ENCODE measurements at regions not wholly inside any gene's neighbourhood (a gene's known extent, or its start where the extent isn't known, plus 50 kb on each side); places are given as distances from the start of the nearest gene placed in this dataset.

GRCh38 chr12:30806989-30807694, 52.4 kb upstream of the CAPRIN2 start:
- Histone ChIP-seq H3K4me3 (ENCODE audit: low read depth in 1 of 2, low read length in 2 of 2) (no peak overlapping the region), H3K27me3 (ENCODE audit: control insufficient read depth in 1 of 2, insufficient read depth in 2 of 2, low read length in 2 of 2) (no peaks in the 10 kb centered on the region), H3K36me3 (ENCODE audit: control insufficient read depth in 2 of 2, insufficient read depth in 2 of 2, low read length in 1 of 2) (no peaks in the 10 kb centered on the region), H3K4me1 (ENCODE audit: control insufficient read depth in 2 of 2, insufficient read depth in 2 of 2, low read length in 1 of 2) (peaks cover 0 to 2% of the 10 kb centered on the region in 2 donors), H3K27ac (ENCODE audit: low read depth in 2 of 2, low read length in 1 of 2) (no peak overlapping the region), H3K9me3 (ENCODE audit: control insufficient read depth in 2 of 2, insufficient read depth in 1 of 2, low read depth in 1 of 2, low read length in 1 of 2) (no peaks in the 10 kb centered on the region)
- WGBS, 2 donors: 55 to 58% methylated on average over 7 of the region's 7 CpGs

- no peaks in the 10 kb centered on the region for H3K36me3 ChIP-seq (ENCODE audit: control insufficient read depth in 2 of 2, insufficient read depth in 2 of 2, low read length in 1 of 2)
- H3K27me3 ChIP-seq (ENCODE audit: control insufficient read depth in 1 of 2, insufficient read depth in 2 of 2, low read length in 2 of 2): no peaks in the 10 kb centered on the region
- no peak overlapping the region for H3K4me3 ChIP-seq (ENCODE audit: low read depth in 1 of 2, low read length in 2 of 2)
- WGBS, 2 donors: 55 to 67% methylated on average over 1 of the region's 1 CpG
- H3K9me3 ChIP-seq (ENCODE audit: control insufficient read depth in 2 of 2, insufficient read depth in 1 of 2, low read depth in 1 of 2, low read length in 1 of 2): no peaks in the 10 kb centered on the region
- H3K4me1 ChIP-seq (ENCODE audit: control insufficient read depth in 2 of 2, insufficient read depth in 2 of 2, low read length in 1 of 2): peaks cover 0 to 2% of the 10 kb centered on the region in 2 donors
- no peak overlapping the region for H3K27ac ChIP-seq (ENCODE audit: low read depth in 2 of 2, low read length in 1 of 2)
These were observed 51.2 kb upstream of the CAPRIN2 start for GRCh38 chr12:30805959-30806358.
